AML-193 (cell line): ENCODE measurements at regions not wholly inside any gene's neighbourhood (a gene's known extent, or its start where the extent isn't known, plus 50 kb on each side); places are given as distances from the start of the nearest gene placed in this dataset.
A peak's percentile ranks its signal among the peaks of the same experiment; 100 is the strongest.
"Not testable (repeated sequence)": the region's sequence is repeated elsewhere in the genome, so short reads cannot be mapped to it uniquely, and the experiment has no call there.

Experiments used
- DNase-seq, 2 experiments: peaks; one replicate each; lab custom pipeline; 2025; lab: John Stamatoyannopoulos, UW

DNA sequence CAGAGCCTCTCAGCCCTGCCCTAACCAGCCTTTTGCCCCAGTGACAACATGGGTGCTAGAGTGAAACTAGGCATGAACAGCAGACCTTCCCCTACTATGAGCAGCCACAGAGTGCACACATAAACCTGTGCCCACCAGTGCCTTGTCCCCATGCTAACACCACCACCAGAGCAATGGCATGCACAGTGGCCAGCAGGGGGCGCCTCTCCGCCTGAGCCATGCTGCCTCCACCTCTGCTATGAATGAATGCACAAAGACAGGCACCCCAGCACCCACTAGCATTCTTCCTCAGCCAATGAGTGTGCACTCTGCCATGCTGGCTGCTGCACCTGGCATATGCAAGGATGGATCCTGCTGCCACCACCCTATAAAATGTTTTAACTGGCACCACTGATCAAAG lies 286.9 kb upstream of the FGF16 start:
- peak; percentile 4 to 10 for DNase-seq

DNA sequence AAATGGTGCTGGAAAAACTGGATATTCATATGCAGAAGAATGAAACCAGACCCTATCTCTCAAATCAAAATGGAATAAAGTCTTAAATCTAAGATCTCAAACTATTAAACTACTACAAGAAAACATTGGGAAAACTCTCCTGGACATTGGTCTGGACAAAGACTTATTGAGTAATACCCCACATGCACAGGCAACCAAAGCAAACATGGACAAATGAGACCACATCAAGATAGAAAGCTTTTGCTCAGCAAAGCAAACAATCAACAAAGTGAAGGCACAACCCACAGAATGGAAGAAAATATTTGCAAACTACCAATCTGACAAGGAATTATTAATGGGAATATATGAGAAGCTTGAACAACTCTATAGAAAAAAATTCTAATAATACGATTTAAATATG lies 284.4 kb upstream of the FGF16 start:
- no peak for DNase-seq

GRCh38 chrX:77167993-77168392 lies 279.2 kb upstream of the FGF16 start:
- peak in 1 of 2 experiments; percentile 4 for DNase-seq

DNA sequence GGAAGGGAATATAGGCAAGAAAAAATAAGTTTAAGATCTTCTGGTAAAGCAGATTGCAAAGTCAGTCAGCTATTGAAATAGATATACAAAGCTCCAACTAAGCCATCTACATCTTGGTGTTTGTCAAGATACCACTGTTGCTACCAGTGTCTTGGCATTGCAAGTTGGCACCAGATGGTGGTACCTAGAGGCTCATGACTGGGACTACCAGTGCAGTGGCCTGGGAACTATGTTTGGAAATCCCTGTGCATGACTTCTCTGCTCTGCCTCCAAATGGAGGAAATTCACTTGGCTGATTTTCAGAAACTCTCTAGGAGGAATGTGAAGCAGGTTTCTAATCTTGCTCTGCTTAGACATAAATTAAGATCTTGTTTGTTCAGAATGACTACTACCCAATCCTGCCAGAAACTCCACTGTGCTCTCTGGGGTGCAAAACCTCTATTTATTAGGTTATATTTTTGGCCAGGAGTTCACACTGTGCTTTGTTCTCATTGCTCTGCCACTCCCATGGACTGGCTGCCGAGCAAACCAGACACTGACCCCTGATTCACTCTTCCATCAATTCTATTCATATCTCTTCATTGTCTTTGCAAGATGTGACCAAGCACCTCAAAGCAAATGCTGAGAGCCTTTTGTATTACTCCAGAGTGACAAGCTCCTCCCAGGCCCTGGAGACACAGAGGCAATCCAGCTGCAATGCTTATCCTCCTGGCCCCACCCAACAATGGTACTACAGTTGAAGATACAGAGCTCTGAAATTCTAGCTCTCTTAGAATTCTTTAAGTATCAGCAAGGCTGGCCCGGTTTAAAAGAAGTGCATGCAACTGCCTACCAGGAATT lies 272.3 kb upstream of the FGF16 start:
- DNase-seq: no peak

DNA sequence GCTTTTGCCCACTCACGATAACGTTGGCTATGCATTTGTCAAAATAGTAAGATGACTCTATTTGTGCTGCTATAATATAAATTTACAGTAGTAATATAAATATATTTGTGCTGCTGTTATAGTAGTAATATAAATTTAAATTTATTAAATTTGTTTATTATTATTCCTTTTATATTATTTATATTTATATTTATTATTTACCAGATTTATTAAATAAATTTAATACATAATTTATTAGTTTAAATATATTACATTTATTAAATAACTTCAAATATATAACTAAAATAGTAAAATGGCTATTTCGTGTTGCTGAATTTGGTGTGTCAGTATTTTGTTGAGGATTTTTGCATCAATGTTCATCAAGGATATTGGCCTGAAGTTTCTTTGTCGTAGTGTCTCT lies 246.5 kb upstream of the FGF16 start:
- DNase-seq: no peak

GRCh38 chrX:77223046-77223445 lies 224.1 kb upstream of the FGF16 start:
- DNase-seq: no peak

DNA sequence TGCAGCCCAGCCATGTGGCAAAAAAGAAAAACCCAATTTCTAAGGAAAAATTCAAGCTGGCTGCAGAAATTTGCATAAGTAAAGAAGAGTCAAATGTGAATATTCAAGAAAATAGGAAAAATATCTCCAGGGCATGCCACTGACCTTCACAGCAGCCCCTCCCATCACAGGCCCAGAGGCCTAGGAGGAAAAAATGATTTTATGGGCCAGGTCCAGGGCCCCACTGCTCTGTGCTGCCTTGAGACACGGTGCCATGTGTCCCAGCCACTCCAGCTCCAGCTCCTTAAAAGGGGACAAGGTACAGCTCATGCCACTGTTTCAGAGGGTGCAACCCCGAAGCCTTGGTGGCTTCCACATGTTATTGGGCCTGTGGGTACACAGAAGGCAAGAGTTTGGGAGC lies 182.7 kb upstream of the FGF16 start:
- DNase-seq: no peak

DNA sequence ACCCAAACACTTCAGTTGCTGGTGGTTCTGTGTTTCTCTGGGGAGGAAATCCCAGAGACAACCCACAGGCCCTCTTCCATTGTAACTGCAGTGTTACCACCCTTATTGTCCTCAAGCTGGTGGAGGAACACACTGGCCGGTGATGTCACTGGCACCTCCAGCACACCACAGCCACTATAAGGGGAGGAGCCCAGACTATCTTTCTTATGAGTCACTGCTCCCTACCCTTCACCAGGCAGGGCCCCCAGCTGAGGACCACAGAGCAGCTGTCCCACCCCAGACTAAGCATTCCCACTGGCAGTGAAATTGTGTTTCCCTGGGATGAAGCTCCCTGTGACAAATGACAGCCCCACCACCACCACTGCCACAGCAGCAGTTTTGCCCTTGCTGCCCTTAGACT lies 171.8 kb upstream of the FGF16 start:
- DNase-seq: no peak

DNA sequence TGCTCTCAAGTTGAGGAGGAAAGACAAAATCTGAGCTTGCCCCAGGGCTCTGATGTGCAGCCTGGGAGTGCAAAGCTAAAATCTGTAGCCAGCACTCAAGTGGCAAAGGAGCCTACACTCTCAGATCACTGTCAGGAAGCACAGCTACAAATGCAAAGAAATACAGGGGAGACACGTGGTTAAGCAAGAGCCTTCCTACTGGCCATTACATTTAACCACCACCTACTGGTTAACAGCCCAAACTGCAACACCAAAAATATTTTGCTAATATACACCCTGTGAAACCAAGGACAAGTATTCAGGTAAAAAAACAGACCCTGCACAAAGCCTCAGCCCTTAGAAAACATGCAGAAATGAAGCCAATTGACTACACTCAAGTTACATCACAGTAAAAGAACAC lies 170.4 kb upstream of the FGF16 start:
- no peak for DNase-seq

- DNase-seq: no peak
Observed at GRCh38 chrX:77277911-77278310, 169.3 kb upstream of the FGF16 start.

- not testable (repeated sequence) for DNase-seq
Observed at GRCh38 chrX:77279373-77279772, 167.8 kb upstream of the FGF16 start.

- DNase-seq: no peak
Observed at GRCh38 chrX:77293331-77293995, 153.7 kb upstream of the FGF16 start.

GRCh38 chrX:77298296-77298695 lies 148.9 kb upstream of the FGF16 start:
- no peak for DNase-seq

DNA sequence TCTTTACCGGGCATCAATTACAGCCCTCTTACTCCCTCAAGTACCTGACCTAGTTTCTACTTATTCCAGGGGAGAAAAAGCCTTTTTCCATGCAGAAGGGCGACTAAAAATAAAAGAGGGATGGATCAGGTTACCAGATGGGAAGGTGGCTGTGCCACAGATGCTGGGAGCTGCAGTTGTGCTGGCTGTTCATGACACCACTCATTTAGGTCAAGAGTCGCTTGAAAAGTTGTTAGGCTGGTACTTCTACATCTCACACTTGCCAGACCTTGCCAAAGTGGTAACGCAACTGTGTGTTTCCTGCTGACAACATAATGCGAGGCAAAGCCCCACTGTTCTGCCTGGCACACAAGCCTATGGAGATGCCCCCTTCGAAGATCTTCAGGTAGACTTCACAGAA lies 148.4 kb upstream of the FGF16 start:
- DNase-seq: no peak

DNA sequence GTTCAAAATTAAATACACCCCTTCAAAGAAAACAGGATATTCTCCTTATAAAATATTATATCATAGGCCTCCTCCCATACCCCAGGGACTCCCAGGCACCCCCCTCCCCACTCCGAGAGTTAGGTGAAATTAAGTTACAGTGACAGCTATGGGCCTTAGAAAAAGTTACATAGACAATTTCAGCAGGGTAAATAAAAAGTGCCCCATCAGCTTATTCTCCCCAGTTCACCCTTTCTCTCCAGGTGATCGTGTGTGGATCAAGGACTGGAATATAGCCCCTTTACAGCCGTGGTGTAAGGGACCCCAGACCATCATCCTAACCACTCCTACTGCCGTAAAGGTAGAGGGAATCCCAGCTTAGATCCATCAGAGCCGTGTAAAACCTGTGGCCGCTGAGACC lies 147.6 kb upstream of the FGF16 start:
- DNase-seq: no peak

DNA sequence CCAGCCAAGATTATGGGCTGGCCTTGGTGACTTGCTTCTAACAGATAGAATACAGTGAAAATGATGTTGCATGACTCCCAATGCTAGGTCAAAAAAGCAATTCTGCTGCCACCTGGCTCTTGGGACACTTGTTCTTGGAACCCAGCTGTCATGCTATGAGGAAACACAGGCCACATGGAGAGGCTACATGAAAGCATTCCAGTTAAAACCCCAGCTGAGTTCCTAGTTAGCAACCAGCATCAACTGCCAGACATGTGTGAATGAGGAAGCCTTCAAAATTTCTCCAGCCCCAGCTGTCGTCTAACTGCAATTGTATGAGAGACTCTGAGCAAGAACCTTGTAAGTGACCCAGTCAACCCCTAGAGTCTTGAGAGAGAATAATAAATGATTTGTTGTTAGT lies 105.2 kb upstream of the FGF16 start:
- DNase-seq: no peak

GRCh38 chrX:77346859-77347258 lies 100.3 kb upstream of the FGF16 start:
- no peak for DNase-seq

DNA sequence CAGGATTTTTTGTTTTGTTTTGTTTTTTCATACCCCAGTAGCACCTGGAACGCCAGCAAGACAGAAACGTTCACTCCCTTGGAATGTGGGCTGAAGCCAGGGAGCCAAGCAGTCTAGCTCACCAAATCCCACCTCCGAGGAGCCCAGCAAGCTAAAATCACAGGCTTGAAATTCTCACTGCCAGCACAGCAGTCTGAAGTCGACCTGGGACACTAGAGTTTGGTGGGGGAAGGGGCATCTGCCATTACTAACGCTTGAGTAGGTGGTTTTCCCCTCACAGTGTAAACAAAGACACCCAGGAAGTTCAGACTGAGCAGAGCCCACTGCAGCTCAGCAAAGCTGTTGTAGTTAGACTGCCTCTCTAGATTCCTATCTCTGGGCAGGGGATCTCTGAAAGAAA lies 99.6 kb upstream of the FGF16 start:
- no peak for DNase-seq

DNA sequence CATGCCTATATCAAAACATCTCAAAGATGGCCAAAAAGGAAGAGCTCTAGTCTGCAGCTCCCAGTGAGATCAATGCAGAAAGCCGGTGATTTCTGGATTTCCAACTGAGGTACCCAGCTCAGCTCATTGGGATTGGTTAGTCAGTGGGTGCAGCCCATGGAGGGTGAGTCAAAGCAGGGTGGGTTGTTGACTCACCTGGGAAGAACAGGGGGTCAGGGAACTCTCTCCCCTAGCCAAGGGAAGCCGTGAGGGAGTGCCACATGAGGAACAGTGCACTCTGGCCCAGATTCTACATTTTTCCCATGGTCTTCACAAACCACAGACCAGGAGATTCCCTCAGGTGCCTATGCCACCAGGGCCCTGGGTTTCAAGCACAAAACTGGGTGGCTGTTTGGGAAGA lies 57.3 kb upstream of the FGF16 start:
- DNase-seq: no peak

DNA sequence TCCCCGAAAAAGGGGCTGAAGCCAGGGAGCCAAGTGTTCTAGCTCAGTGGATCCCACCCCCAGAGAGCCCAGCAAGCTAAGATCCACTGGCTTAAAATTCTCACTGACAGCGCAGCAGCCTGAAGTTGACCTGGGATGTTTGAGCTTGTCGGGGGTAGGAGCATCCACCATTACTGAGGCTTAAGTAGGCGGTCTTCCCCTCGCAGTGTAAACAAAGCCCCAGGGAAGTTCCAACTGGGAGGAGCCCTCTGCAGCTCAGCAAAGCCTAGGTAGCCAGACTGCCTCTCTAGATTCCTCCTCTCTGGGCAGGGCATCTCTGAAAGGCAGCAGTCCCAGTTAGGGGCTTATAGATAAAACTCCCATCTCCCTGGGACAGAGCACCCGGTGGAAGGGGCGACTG lies 56.8 kb upstream of the FGF16 start:
- DNase-seq: not testable (repeated sequence)

- no peak for DNase-seq
Observed at GRCh38 chrX:77396781-77397180, 50.4 kb upstream of the FGF16 start.
